ENCODE measurements at regions not wholly inside any gene's neighbourhood (a gene's known extent, or its start where the extent isn't known, plus 50 kb on each side); places are given as distances from the start of the nearest gene placed in this dataset.

- DNase-seq (ENCODE audit: low read depth in 3 of 3, low spot score in 2 of 3) = no peak
Measured at GRCh38 chr16:77652399-77652798, 69.9 kb upstream of the NUDT7 start.

DNA sequence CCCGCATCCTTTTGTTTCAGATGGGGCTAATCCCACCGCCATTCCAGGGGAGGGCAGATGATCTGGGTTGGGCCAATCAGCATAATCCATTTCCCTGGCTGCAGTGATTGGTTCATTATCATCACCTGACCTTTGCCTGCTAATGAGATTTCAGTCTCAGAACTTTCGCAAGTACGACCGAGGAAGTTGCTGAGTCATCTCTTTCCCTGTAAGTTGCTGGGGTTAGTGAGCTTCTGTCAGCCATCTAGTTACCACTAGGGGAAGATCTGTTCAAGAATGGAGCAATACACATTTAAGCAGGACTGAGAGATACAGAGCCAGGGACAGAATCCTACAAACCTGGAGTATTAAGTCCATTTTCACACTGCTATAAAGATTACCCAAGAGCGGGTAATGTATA, 65.3 kb upstream of the NUDT7 start:
- no peak for DNase-seq (ENCODE audit: low read depth in 3 of 3, low spot score in 2 of 3)

- DNase-seq (ENCODE audit: low read depth in 3 of 3, low spot score in 2 of 3) = peak in 2 of 3 donors; percentile 46 to 48
Measured at GRCh38 chr16:77660311-77660710, 62.0 kb upstream of the NUDT7 start.

DNA sequence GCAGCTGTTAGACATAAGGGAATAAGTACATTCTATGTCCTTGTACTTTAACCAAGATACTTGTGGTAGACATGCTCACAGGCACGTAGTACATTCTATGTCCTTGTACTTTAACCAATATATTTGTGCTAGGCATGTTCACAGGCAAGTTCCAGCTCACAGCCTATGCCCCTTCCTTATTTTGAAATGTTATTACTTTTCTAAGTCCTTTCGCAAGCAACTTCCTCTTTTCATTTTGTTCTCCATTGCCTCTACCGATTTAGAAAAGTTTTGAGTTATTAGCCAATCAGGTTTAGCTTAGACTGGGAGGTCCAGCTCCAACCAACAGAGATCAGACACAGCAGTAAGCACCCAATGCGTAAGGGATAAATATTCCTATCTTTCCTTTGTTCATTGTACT, 60.1 kb upstream of the NUDT7 start:
- no peak for DNase-seq (ENCODE audit: low read depth in 3 of 3, low spot score in 2 of 3)

DNA sequence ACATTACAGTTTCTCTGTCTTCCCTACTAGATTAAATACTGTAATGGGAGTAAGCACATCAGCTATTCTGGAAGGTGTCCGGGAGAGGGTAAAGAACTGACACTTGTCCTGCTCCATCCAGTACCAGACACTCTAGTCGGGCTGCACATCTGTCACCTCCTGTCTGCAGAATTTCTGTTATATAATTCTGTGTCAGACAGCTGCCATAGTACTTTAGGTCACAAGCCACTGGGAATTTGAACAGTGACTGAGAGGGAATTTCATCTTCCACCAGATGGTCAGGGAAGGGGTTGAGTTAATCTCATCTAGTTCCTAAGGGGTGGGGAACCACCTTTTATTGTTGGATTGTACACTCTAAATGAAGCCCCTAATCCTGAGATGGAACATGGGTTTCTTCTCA, 58.6 kb upstream of the NUDT7 start:
- no peak for DNase-seq (ENCODE audit: low read depth in 3 of 3, low spot score in 2 of 3)

DNA sequence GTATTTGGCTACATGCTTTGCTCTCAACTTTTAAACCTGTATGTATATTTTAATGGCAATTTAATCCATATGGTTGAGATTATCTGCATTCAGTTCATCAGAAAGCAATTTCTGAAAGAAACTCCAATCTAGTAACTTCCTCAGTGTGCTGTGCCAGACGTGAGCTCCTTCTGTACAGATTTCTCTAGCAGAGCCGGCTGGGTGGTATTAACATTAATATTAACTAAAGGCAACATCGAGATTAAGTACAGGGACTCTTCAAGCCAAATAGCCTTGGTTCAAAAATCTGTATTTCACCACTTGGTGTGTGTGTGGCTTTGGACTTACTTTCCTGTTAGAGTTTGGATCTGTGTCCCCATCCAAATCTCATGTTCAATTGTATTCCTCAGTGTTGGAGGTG, 55.5 kb upstream of the NUDT7 start:
- no peak for DNase-seq (ENCODE audit: low read depth in 3 of 3, low spot score in 2 of 3)

- DNase-seq (ENCODE audit: low read depth in 3 of 3, low spot score in 2 of 3) = no peak
Measured at GRCh38 chr16:77668201-77668600, 54.1 kb upstream of the NUDT7 start.

DNA sequence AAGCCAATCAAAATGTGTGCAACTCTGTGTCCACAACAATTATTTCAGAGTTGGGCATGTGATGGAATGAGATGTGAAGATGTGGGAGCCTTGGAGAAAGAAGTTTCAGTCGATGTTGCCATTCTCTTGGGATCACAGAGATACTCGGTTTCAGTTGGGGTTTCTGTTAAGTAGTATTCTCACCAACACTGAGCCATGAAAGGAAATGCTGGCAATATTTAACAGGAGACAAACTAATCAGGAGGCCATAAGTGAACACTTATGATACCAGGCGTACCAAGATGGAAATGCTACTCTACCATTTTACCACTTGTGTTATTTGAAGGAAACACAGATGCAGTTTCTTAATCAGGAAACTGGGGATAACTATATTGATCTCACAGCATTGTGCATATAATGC, 53.3 kb upstream of the NUDT7 start:
- DNase-seq (ENCODE audit: low read depth in 3 of 3, low spot score in 2 of 3) = no peak
